ENCODE measurements at regions not wholly inside any gene's neighbourhood (a gene's known extent, or its start where the extent isn't known, plus 50 kb on each side); places are given as distances from the start of the nearest gene placed in this dataset.

- intact Hi-C loops (cut with DNase I), result no loop called here
- no peak for DNase-seq
Measured at GRCh38 chr2:8242739-8243138, 439.1 kb upstream of the ID2 start.

GRCh38 chr2:8243748-8244400 lies 438.0 kb upstream of the ID2 start:
- Histone ChIP-seq H3K4me1 (peaks cover 0 to 11% (median 3%) of the 10 kb centered on the region in 4 donors), H3K4me3 (no peak overlapping the region), H3K9me3 (peaks cover 0 to 7% (median 0%) of the 10 kb centered on the region in 4 donors), H3K36me3 (no peaks in the 10 kb centered on the region), H3K27me3 (no peaks in the 10 kb centered on the region), H3K27ac (no peak overlapping the region)
- 95 to 96% methylated on average over 5 of the region's 5 CpGs for WGBS, 2 donors
- no peak for TF ChIP-seq POLR2A (IDR thresholded peaks at IDR 0.05)
- TF ChIP-seq, protein P1, sequence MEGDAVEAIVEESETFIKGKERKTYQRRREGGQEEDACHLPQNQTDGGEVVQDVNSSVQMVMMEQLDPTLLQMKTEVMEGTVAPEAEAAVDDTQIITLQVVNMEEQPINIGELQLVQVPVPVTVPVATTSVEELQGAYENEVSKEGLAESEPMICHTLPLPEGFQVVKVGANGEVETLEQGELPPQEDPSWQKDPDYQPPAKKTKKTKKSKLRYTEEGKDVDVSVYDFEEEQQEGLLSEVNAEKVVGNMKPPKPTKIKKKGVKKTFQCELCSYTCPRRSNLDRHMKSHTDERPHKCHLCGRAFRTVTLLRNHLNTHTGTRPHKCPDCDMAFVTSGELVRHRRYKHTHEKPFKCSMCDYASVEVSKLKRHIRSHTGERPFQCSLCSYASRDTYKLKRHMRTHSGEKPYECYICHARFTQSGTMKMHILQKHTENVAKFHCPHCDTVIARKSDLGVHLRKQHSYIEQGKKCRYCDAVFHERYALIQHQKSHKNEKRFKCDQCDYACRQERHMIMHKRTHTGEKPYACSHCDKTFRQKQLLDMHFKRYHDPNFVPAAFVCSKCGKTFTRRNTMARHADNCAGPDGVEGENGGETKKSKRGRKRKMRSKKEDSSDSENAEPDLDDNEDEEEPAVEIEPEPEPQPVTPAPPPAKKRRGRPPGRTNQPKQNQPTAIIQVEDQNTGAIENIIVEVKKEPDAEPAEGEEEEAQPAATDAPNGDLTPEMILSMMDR (IDR thresholded peaks at IDR 0.05), result no peak
- TF ChIP-seq POLR2AphosphoS5 (IDR thresholded peaks at IDR 0.05), result no peak
- TF ChIP-seq EP300 (IDR thresholded peaks at IDR 0.05), result no peak
- no peak for DNase-seq
- intact Hi-C loops (cut with DNase I), result no loop called here

More at GRCh38 chr2:8242739-8243138, 439.1 kb upstream of the ID2 start:
- no peak overlapping the region for H3K4me3 ChIP-seq
- TF ChIP-seq POLR2AphosphoS5 (IDR thresholded peaks at IDR 0.05), result peak in 1 of 4 donors; percentile 10
- TF ChIP-seq, protein P1 (IDR thresholded peaks at IDR 0.05), result no peak
- peaks cover 0 to 7% (median 0%) of the 10 kb centered on the region in 4 donors for H3K9me3 ChIP-seq
- WGBS, 2 donors, result 86 to 94% methylated on average over 2 of the region's 2 CpGs
- H3K27ac ChIP-seq, result peak overlapping the region in 1 of 4 donors; percentile 5
- H3K27me3 ChIP-seq, result no peaks in the 10 kb centered on the region
- H3K4me1 ChIP-seq, result peaks cover 0 to 13% (median 3%) of the 10 kb centered on the region in 4 donors
- H3K36me3 ChIP-seq, result no peaks in the 10 kb centered on the region

DNA sequence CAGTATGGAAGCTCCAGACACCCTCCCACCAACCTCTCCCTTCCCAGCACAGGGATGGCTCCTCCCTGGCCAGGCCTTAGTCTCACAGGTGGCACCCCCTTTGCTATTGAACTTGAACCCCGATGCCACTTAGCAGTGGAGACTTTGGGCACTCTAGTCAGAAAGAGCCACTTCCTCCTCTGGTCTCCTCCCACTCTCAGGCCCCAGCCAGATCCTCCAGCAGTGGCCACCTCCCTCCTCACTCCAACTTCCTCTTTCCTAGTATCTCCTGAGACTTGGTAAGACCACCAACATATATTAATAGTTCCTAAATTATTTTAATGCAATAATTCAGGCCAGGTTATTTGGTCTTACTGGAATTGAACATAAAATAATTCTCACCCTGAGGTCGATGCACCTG lies 437.2 kb upstream of the ID2 start:
- Histone ChIP-seq H3K4me1 (peaks cover 0 to 4% (median 2%) of the 10 kb centered on the region in 4 donors), H3K27ac (no peak overlapping the region), H3K4me3 (no peak overlapping the region), H3K9me3 (peaks cover 0 to 7% (median 0%) of the 10 kb centered on the region in 4 donors), H3K36me3 (no peaks in the 10 kb centered on the region), H3K27me3 (no peaks in the 10 kb centered on the region)
- intact Hi-C loops (cut with DNase I), result no loop called here
- no peak for DNase-seq
- TF ChIP-seq POLR2AphosphoS5 (IDR thresholded peaks at IDR 0.05) (no peak), POLR2A (IDR thresholded peaks at IDR 0.05) (no peak), EP300 (IDR thresholded peaks at IDR 0.05) (no peak)
- TF ChIP-seq, protein P1 (IDR thresholded peaks at IDR 0.05), result no peak
- WGBS, 2 donors, result 64 to 76% methylated on average over 2 of the region's 2 CpGs

- Histone ChIP-seq H3K36me3 (no peaks in the 10 kb centered on the region), H3K9me3 (peaks cover 0 to 7% (median 0%) of the 10 kb centered on the region in 4 donors), H3K27me3 (no peaks in the 10 kb centered on the region), H3K27ac (no peak overlapping the region), H3K4me3 (no peak overlapping the region), H3K4me1 (no peaks in the 10 kb centered on the region)
- TF ChIP-seq, protein P1 (IDR thresholded peaks at IDR 0.05), result no peak
- no peak for TF ChIP-seq POLR2AphosphoS5 (IDR thresholded peaks at IDR 0.05)
- no peak for TF ChIP-seq POLR2A (IDR thresholded peaks at IDR 0.05)
- TF ChIP-seq EP300 (IDR thresholded peaks at IDR 0.05), result no peak
- DNase-seq, result no peak
- intact Hi-C loops (cut with DNase I), result no loop called here
- 97 to 98% methylated on average over 3 of the region's 3 CpGs for WGBS, 2 donors
Measured at GRCh38 chr2:8246137-8246536, 435.7 kb upstream of the ID2 start.
